HG02885 (cell line): ENCODE measurements at regions not wholly inside any gene's neighbourhood (a gene's known extent, or its start where the extent isn't known, plus 50 kb on each side); places are given as distances from the start of the nearest gene placed in this dataset.

Experiments
- ATAC-seq: cut with Tn5 transposase; IDR thresholded peaks from one replicate; pipeline ENCODE4 v1.9.1; 2021; ENCODE audit warnings: mild to moderate bottlenecking; ENCODE audit not compliant: unreplicated experiment, poor library complexity

GRCh38 chr5:54927097-54927746 lies 58.2 kb downstream of the ESM1 start:
- ATAC-seq, result no peak

DNA sequence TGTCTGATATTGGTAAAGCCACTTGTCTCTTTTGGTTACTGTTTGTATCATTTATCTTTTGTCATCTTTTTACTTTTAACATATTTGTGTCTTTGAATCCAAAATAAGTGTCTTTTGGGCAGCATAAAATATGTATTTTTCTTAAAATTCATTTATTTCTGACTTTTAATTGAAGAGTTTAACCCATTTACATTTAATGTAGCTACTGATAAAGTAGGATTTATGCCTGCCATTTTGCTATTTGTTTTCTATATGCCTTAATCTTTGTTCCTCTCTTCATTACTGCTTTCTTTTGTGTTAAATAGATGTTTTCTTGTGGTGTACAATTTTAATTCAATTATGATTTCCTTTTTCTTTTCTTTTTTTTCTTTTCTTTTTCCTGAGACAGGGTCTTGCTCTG lies 60.9 kb downstream of the ESM1 start:
- no peak for ATAC-seq

- no peak for ATAC-seq
Observed at GRCh38 chr5:54917323-54917722, 68.1 kb downstream of the ESM1 start.

DNA sequence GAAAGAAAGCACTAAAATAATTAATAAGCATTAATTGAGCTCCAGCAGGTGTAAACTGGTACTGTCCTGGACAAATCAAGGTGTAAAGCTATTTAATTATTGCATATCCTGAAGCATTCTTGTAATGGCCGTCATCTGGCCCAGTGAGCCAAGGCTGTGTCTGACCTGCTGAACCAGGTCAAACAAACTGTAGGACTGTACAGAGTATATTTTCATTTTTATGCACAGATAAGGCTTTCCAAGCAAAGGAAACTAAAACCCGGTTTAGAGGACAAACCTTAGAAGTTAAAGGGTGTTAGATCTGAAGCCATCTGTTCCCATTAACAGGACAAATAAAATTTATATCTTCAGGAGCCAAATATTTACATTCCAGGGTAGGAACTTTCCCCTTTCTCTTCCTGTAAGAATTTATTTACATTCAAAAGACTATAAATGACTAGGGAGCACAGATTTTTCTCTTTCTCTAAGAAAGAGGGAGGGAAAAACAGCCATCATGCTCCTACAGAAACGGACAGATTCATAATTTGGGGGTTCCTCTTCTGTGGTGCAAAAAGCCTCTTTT lies 69.8 kb downstream of the ESM1 start:
- no peak for ATAC-seq

GRCh38 chr5:54912021-54912420 lies 73.4 kb downstream of the ESM1 start:
- ATAC-seq, result no peak

- no peak for ATAC-seq
Observed at GRCh38 chr5:54909911-54910870, 75.2 kb downstream of the ESM1 start.

DNA sequence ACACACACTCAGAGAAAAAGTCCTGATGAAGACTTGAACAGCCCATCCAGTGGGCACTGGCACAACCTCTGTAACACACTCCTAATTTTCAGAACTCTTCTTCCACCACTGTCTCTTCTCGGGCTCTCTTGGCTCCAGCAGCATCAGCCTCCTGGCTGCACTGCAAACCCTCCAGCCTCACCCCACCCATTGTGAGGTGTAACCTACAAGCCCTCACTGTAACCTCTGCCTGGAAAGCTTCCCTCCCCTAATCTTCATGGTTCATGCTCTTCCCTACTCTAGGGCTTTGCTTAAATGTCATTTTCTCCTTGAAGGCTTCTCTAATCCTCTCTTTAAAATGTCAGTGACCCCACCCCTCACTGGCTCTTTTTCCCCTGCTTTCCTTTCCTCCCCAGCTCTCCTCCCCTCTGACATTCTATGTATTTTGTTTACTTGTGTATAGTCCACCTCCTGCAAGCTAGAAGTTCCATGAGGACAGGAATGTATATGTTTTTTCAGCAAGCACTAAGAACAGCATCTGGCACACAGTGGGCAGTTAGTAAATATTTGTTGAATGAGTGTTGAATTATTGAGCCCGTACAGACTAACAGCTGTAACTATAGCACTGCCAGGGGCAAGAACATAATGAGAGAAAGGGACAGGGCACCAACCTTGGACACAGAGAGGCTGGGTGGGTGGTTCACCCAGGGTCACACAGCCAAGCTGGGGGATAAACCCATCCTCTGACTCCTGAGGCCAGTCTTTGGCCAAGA lies 76.4 kb downstream of the ESM1 start:
- no peak for ATAC-seq

DNA sequence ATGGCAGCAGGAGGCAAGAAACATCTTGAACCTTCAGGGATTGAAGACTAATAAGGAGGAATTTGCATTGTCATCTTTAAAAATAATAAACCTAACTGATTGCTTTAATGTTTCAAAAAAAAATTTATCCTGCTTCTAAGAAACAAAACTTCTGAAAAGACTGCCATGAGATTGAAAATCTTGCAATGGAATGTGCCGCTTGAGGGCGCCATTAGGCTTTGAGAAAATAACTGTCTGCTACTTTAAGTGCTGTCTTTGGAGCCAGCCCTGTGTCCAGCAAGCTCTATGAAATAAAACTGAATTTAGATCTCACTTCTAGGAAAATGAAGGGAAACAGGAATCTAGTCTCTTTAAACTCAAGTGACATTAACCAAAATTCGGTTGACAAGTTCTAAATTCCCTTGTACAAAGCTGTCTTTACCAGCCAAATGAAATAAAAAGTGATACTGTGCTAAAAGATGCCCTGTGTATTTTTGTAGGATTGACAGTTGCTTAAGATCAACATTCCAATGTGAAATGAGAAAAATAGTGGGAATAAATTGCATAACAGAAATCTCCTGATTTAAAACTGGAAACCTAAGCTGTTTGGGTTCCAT lies 79.4 kb downstream of the ESM1 start:
- no peak for ATAC-seq

- no peak for ATAC-seq
Observed at GRCh38 chr5:54905246-54905795, 80.1 kb downstream of the ESM1 start.

DNA sequence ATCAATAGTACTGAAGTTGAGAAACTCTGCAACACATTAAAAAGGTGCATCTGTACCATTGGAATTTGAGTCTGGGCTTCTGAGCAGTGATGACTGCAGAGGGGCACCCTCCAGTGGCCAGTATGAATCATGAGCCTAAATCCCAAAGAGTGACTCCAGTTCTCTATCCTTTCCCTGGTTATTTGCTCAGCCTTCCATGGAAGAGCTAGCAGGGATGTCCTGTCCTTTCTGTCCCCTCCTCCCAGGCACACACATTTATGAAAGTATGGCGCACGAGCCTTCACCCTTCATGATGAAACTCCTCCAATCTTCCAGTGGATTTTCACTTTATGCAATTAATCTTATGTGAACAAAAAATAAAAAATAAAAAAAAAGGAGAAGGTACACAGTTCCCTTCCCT lies 81.0 kb downstream of the ESM1 start:
- no peak for ATAC-seq

GRCh38 chr5:54902791-54903473 lies 82.5 kb downstream of the ESM1 start:
- ATAC-seq, result peak; percentile 100

DNA sequence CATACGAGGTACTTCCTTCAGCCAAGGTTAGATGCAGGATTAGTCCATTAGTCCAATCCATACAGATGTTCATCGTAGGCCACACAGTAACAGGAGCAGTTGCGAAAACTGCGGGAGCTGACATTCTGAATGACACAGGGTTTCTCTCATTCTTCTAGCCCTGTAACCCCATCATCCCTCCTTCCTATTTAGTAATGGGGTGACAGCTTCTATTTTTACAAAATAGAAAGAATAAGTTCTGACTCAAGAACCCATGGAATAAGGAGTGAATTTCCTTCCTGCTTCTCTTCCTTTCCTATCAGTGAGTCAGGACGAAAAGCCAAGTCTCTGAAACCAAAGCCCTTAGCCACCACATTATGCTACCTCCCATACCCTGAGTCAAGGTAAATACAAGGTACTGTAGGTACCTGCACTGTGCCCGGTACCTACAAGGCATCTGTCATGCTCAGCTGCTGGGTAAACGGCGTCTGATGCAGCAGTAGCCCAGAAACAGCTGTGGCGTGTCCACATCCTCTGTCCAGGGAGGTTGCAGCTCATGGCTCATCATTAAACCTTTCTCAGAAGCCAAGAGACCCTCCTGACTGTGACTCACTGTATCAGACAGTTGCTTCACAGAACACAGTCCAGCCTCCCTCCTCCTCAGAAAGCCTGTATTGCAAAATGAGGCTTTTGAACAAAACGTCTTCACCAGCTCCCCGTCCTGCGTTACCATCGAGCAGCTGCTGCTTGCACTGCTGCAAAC lies 84.2 kb downstream of the ESM1 start:
- ATAC-seq, result no peak

GRCh38 chr5:54897001-54897400 lies 88.4 kb downstream of the ESM1 start:
- no peak for ATAC-seq

GRCh38 chr5:54895816-54896341 lies 89.5 kb downstream of the ESM1 start:
- no peak for ATAC-seq

DNA sequence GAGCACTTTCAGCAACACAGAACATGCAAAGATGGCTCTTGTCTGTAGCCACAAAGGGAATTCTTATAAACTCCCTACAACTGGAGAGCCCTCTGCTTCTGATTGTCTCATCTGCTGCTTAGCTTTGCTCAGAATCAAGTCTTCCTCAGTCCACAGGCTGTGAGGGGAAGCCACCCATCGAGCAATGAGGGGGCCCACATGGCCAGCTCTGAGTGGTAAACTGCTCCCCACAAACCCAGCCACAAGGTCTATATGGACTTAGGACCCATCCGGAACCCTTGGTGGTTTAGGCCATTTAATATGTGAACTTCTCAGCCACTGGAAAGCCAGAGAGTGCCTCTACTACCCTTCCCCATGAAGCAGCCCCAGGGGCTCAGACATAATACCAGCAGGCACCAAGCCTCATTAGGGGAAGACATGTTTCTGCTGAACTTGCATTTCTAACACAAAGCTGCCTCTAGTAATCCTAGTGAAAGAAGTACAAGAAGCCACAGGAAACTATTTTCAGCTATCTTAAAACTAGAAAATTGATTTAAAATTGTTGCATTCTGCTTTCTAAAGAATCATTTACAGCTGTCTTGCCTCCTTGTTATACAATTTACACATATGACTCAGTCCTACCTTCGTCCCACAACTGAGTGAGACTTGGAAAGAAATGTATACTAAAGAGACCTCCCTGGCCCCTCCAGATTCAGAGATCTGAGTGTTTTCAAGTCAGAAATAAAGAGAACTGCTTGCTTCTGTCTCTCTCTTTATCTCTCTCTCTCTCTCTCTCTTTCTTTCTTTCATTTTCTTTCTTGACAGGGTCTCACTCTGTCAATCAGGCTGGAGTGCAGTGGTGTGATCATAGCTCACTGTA lies 90.2 kb downstream of the ESM1 start:
- ATAC-seq, result no peak

DNA sequence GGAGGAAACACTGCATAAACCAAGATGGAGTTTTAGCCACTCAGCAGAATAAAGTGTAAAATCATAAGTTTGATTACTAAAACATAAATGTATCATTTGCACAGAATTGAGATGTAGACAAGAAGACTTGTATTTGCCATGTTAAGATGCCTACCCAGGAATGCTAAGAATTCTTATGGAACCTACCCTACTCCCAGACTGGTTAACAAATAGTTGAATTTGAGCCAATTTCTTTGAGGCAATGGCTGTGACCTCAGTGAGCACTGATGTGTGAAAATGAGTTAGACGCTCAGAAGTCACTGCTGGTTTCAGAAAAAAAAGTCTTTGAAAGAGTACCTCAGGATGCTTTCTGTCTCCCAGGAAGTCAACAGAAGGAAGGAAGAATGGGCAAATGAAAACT lies 95.6 kb downstream of the ESM1 start:
- ATAC-seq, result no peak

DNA sequence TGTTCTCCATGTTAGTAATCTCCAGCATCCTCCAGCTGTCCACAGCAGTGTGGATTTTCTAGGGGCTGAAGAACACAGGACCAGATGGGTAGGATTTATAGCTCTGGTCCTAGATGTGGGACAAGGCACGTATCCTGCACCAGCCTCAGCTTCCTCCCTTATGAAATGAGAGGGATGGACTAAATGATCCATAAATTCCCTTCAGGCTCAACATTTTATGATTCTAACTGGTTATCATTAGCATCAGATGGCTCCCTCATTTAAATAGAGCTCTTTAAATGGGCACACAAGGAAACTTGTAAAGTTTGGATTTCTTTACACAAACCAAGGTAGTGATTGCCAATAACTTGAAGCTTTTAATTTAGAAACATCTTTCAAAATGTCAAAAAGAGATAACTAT lies 97.7 kb downstream of the ESM1 start:
- ATAC-seq, result no peak

- ATAC-seq, result no peak
Observed at GRCh38 chr5:54886866-54887265, 98.5 kb downstream of the ESM1 start.
